Caco-2 (cell line): ENCODE measurements at regions not wholly inside any gene's neighbourhood (a gene's known extent, or its start where the extent isn't known, plus 50 kb on each side); places are given as distances from the start of the nearest gene placed in this dataset.

Experiments
- BruUV-seq: library from RNA; stranded (reverse); fragments of 400-500 nt; replicated peaks from 2 replicates; lab custom pipeline; 2021; lab: Mats Ljungman, UMichigan
- CTCF ChIA-PET: fragments of 300-600 bp; sonication (Branson Sonifier 250); formaldehyde crosslinking; loops from one replicate; lab custom pipeline; 2022; ENCODE audit warnings: antibody characterized with exemption; lab: Charles Lee
- POLR2A ChIA-PET: fragments of 300-600 bp; sonication (Branson Sonifier 250); formaldehyde crosslinking; loops from one replicate; lab custom pipeline; 2022; ENCODE audit warnings: antibody characterized with exemption; lab: Charles Lee
- DNase-seq, 2 experiments: peaks; one replicate each; pipeline versions ENCODE4 v3.0.0 to v3.0.0-alpha.2; 2020 to 2022
- H3K27me3 ChIP-seq: replicated peaks from 2 replicates; pipeline ENCODE4 v1.6.0; 2011; ENCODE audit warnings: low read length; ENCODE audit not compliant: control insufficient read depth, insufficient read depth
- H3K36me3 ChIP-seq: 2 replicates; pipeline ENCODE4 v1.5.1; 2011; ENCODE audit warnings: low read length; ENCODE audit not compliant: control insufficient read depth, insufficient read depth
- H3K4me1 ChIP-seq: fragments of 250-450 bp; sonication (Bioruptor Pico); 2 replicates; pipeline ENCODE4 v1.5.1; 2020; ENCODE audit warnings: mild to moderate bottlenecking
- H3K4me3 ChIP-seq: 2 replicates; pipeline ENCODE4 v1.5.1; 2011; ENCODE audit warnings: low read depth, mild to moderate bottlenecking, control low read depth, low read length
- H3K9me3 ChIP-seq: fragments of 250-450 bp; sonication (Bioruptor Pico); 2 replicates; pipeline ENCODE4 v1.5.1; 2020; ENCODE audit warnings: mild to moderate bottlenecking, moderate library complexity
- H3K27ac Mint-ChIP-seq: one replicate; pipeline ENCODE4 v1.8.0; 2022; ENCODE audit warnings: mixed read lengths; ENCODE audit not compliant: unreplicated experiment
- H3K27me3 Mint-ChIP-seq: one replicate; pipeline ENCODE4 v1.8.0; 2022; ENCODE audit warnings: mixed read lengths; ENCODE audit not compliant: insufficient read depth, unreplicated experiment
- H3K36me3 Mint-ChIP-seq: one replicate; pipeline ENCODE4 v1.8.0; 2022; ENCODE audit warnings: mild to moderate bottlenecking, mixed read lengths; ENCODE audit not compliant: insufficient read depth, unreplicated experiment
- H3K4me1 Mint-ChIP-seq: one replicate; pipeline ENCODE4 v1.8.0; 2022; ENCODE audit warnings: low read depth, mixed read lengths; ENCODE audit not compliant: unreplicated experiment
- H3K4me3 Mint-ChIP-seq: one replicate; pipeline ENCODE4 v1.8.0; 2022; ENCODE audit warnings: mild to moderate bottlenecking, moderate library complexity, mixed read lengths; ENCODE audit not compliant: unreplicated experiment
- H3K9me3 Mint-ChIP-seq: one replicate; pipeline ENCODE4 v1.8.0; 2022; ENCODE audit warnings: mixed read lengths; ENCODE audit not compliant: unreplicated experiment
- CTCF ChIP-seq, 2 experiments: fragments of 200-600 bp in 1 of 2; IDR thresholded peaks; 1 replicate in 1 of 2; 2 replicates in 1 of 2; pipeline versions ENCODE4 v1.5.1 to v1.8.0; 2011 to 2022; ENCODE audit warnings: antibody characterized with exemption in 1 of 2, control low read depth in 1 of 2, inconsistent platforms in 1 of 2, low read depth in 1 of 2, low read length in 1 of 2, mild to moderate bottlenecking in 1 of 2, moderate library complexity in 1 of 2; ENCODE audit not compliant: insufficient read depth in 1 of 2, severe bottlenecking in 1 of 2, unreplicated experiment in 1 of 2
- intact Hi-C: fragments of 100-400 bp; cut with micrococcal nuclease; formaldehyde crosslinking; loops from one replicate; pipeline ENCODE4 v1.10.0; 2022; ENCODE audit not compliant: unreplicated experiment

GRCh38 chr1:78360584-78360983 is 130.2 kb upstream of the PTGFR start:
- no peak for DNase-seq
- ChIA-PET POLR2A (no interaction called here), CTCF (no interaction called here)
- Histone ChIP-seq H3K36me3 (no peaks in the 10 kb centered on the region), H3K9me3 (no peaks in the 10 kb centered on the region), H3K27me3 (no peaks in the 10 kb centered on the region), H3K4me1 (no peaks in the 10 kb centered on the region), H3K4me3 (no peak overlapping the region)
- no peak overlapping the region for H3K4me3 Mint-ChIP-seq
- TF ChIP-seq CTCF (IDR thresholded peaks at IDR 0.05; ENCODE audit: insufficient read depth in 1 of 2, low read depth in 1 of 2, low read length in 1 of 2, severe bottlenecking in 1 of 2, unreplicated experiment in 1 of 2), result no peak
- intact Hi-C loops, result no loop called here
- H3K27me3 Mint-ChIP-seq, result peaks cover 4% of the 10 kb centered on the region
- H3K36me3 Mint-ChIP-seq, result no peaks in the 10 kb centered on the region
- no peaks in the 10 kb centered on the region for H3K4me1 Mint-ChIP-seq
- no peaks in the 10 kb centered on the region for H3K9me3 Mint-ChIP-seq
- no peak overlapping the region for H3K27ac Mint-ChIP-seq
- BruUV-seq, result no TSS peak

DNA sequence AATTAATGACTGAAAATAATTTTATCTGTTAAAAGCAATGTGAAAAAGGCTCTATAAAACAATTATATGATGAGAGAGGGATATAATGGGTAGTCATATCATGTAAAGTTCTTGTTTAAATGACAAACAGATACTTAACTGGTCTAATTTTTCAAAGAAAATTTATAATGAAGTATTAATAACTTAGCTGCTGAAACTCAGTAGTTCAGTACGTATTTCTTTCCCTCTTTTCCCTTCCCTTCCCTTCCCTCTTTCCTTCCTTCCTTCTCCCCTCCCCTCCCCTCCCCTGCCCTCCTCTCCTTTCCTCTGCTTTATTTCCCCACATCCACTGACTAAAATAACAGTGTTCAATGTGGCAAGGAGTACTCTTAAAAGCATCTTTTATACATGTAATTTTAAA is 123.1 kb upstream of the PTGFR start:
- ChIA-PET CTCF (no interaction called here), POLR2A (no interaction called here)
- intact Hi-C loops, result no loop called here

DNA sequence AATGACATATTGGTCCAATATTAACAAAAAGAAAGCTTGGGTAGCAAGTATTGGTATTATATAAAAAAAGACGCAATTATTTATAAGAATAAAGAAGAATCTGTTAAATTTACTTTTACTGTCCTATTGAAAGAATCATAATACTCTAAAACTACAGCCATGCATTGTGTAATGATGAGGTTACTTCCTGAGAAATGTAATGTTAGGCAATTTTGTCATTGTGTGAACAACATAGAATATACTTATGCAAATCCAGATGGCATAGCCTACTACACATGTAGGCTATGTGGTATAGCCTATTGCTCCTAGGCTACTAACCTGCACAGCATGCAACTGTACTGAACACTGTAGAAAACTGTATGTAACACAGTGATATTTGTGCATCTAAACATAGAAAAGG is 121.2 kb upstream of the PTGFR start:
- Histone ChIP-seq H3K4me1 (no peaks in the 10 kb centered on the region), H3K9me3 (no peaks in the 10 kb centered on the region), H3K27me3 (no peaks in the 10 kb centered on the region), H3K4me3 (no peak overlapping the region), H3K36me3 (no peaks in the 10 kb centered on the region)
- Mint-ChIP-seq H3K9me3 (no peaks in the 10 kb centered on the region), H3K36me3 (no peaks in the 10 kb centered on the region), H3K27me3 (no peaks in the 10 kb centered on the region), H3K4me1 (no peaks in the 10 kb centered on the region), H3K27ac (no peak overlapping the region), H3K4me3 (no peak overlapping the region)
- intact Hi-C loops, result no loop called here
- DNase-seq, result no peak
- BruUV-seq, result no TSS peak
- ChIA-PET CTCF (no interaction called here), POLR2A (no interaction called here)
- no peak for TF ChIP-seq CTCF (IDR thresholded peaks at IDR 0.05; ENCODE audit: insufficient read depth in 1 of 2, low read depth in 1 of 2, low read length in 1 of 2, severe bottlenecking in 1 of 2, unreplicated experiment in 1 of 2)

More for the DNA sequence above, 123.1 kb upstream of the PTGFR start:
- H3K4me3 ChIP-seq, result no peak overlapping the region
- H3K27me3 Mint-ChIP-seq, result no peaks in the 10 kb centered on the region
- DNase-seq, result no peak
- H3K4me1 ChIP-seq, result no peaks in the 10 kb centered on the region
- H3K9me3 ChIP-seq, result no peaks in the 10 kb centered on the region
- no peak for TF ChIP-seq CTCF (IDR thresholded peaks at IDR 0.05; ENCODE audit: insufficient read depth in 1 of 2, low read depth in 1 of 2, low read length in 1 of 2, severe bottlenecking in 1 of 2, unreplicated experiment in 1 of 2)
- H3K27ac Mint-ChIP-seq, result no peak overlapping the region
- no TSS peak for BruUV-seq
- no peaks in the 10 kb centered on the region for H3K36me3 Mint-ChIP-seq
- no peaks in the 10 kb centered on the region for H3K27me3 ChIP-seq
- H3K9me3 Mint-ChIP-seq, result no peaks in the 10 kb centered on the region
- H3K4me1 Mint-ChIP-seq, result no peaks in the 10 kb centered on the region
- no peaks in the 10 kb centered on the region for H3K36me3 ChIP-seq
- no peak overlapping the region for H3K4me3 Mint-ChIP-seq
